ENCODE measurements at regions not wholly inside any gene's neighbourhood (a gene's known extent, or its start where the extent isn't known, plus 50 kb on each side); places are given as distances from the start of the nearest gene placed in this dataset.

- Mint-ChIP-seq H3K36me3 (no peaks in the 10 kb centered on the region), H3K4me1 (no peaks in the 10 kb centered on the region), H3K27me3 (peaks cover 6% of the 10 kb centered on the region), H3K9me3 (no peaks in the 10 kb centered on the region), H3K27ac (no peak overlapping the region), H3K4me3 (no peak overlapping the region)
- DNase-seq, result no peak
Observed at GRCh38 chr9:105191508-105192121, 52.8 kb upstream of the SLC44A1 start.

- H3K27me3 Mint-ChIP-seq, result peaks cover 6% of the 10 kb centered on the region
- H3K27ac Mint-ChIP-seq, result no peak overlapping the region
- no peaks in the 10 kb centered on the region for H3K36me3 Mint-ChIP-seq
- no peak overlapping the region for H3K4me3 Mint-ChIP-seq
- H3K9me3 Mint-ChIP-seq, result no peaks in the 10 kb centered on the region
- DNase-seq, result no peak
- H3K4me1 Mint-ChIP-seq, result no peaks in the 10 kb centered on the region
Observed at GRCh38 chr9:105193560-105193959, 50.9 kb upstream of the SLC44A1 start.

- Mint-ChIP-seq H3K36me3 (no peaks in the 10 kb centered on the region), H3K27ac (no peak overlapping the region), H3K27me3 (peaks cover 6% of the 10 kb centered on the region), H3K4me1 (no peaks in the 10 kb centered on the region), H3K4me3 (no peak overlapping the region), H3K9me3 (no peaks in the 10 kb centered on the region)
- DNase-seq, result no peak
Observed at GRCh38 chr9:105194234-105194633, 50.2 kb upstream of the SLC44A1 start.

Data from activated naive CD8-positive, alpha-beta T cell treated with anti-CD3 and anti-CD28 coated beads for 36 hours (primary cell).